Naive thymus-derived CD8-positive, alpha-beta T cell (primary cell): ENCODE measurements at regions not wholly inside any gene's neighbourhood (a gene's known extent, or its start where the extent isn't known, plus 50 kb on each side); places are given as distances from the start of the nearest gene placed in this dataset.

Experiments
- ATAC-seq, 2 donors: fragments of 150-1000 bp; cut with Tn5 transposase in 1 of 2; sonication (Bioruptor Pico), chemical (Tn5 transposase) in 1 of 2; 1 replicate in 1 of 2; 2 replicates in 1 of 2; pipeline ENCODE4 v1.10.0; 2021; ENCODE audit warnings: mild to moderate bottlenecking in 2 of 2, moderate library complexity in 2 of 2
- POLR2A ChIA-PET: fragments of 350-600 bp; sonication (Branson Sonifier 250); formaldehyde crosslinking; loops from one replicate; lab custom pipeline; 2021; ENCODE audit warnings: antibody characterized with exemption; lab: Charles Lee
- DNase-seq, 10 donors: peaks; one replicate each; pipeline versions ENCODE4 v3.0.0 to v3.0.0-alpha.2; 2020 to 2022
- H3K27ac Mint-ChIP-seq, 10 donors: one replicate each; pipeline ENCODE4 v1.8.0; 2020 to 2022; ENCODE audit warnings: mild to moderate bottlenecking in 10 of 10, mixed read lengths in 10 of 10, moderate library complexity in 4 of 10, inconsistent platforms in 1 of 10
- H3K27me3 Mint-ChIP-seq, 5 donors: one replicate each; pipeline ENCODE4 v1.8.0; 2021 to 2022; ENCODE audit warnings: mixed read lengths in 5 of 5
- H3K36me3 Mint-ChIP-seq, 3 donors: one replicate each; pipeline ENCODE4 v1.8.0; 2020 to 2022; ENCODE audit warnings: mixed read lengths in 3 of 3, mild to moderate bottlenecking in 2 of 3, inconsistent platforms in 1 of 3
- H3K4me1 Mint-ChIP-seq, 4 donors: one replicate each; pipeline ENCODE4 v1.8.0; 2021 to 2022; ENCODE audit warnings: mixed read lengths in 4 of 4
- H3K4me3 Mint-ChIP-seq, 10 donors: one replicate each; pipeline ENCODE4 v1.8.0; 2020 to 2022; ENCODE audit warnings: mild to moderate bottlenecking in 10 of 10, mixed read lengths in 10 of 10, moderate library complexity in 6 of 10, inconsistent platforms in 1 of 10
- H3K9me3 Mint-ChIP-seq, 9 donors: one replicate each; pipeline ENCODE4 v1.8.0; 2020 to 2022; ENCODE audit warnings: mixed read lengths in 9 of 9, mild to moderate bottlenecking in 3 of 9, inconsistent platforms in 1 of 9, moderate library complexity in 1 of 9

DNA sequence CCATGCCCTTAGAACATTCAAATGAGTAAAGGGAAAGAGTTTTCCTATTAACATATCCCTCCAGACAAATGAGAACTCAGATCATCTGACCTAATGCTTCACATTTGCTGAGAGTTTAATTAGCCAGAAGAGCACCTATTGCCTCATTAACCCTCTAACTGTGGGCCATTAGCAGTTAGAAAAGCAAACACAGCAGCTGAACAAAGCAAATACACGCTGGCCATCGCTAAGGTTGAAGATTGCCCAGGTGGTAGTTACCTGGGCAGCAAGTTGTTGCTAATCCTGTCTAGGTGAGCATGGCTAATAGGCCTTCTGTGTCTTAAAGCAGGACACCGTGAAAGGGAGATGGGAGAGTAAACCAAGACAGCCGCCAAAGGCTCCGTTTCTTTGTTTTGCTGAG is 49.9 kb upstream of the UCN3 start:
- no peak for DNase-seq
- H3K4me1 Mint-ChIP-seq: peaks cover 20 to 43% (median 37%) of the 10 kb centered on the region in 4 donors
- H3K27ac Mint-ChIP-seq: peak overlapping the region in 1 of 10 donors; percentile 19
- no peak overlapping the region for H3K4me3 Mint-ChIP-seq
- H3K27me3 Mint-ChIP-seq: peaks cover 0 to 3% (median 0%) of the 10 kb centered on the region in 5 donors
- no peak for ATAC-seq
- POLR2A ChIA-PET: interaction anchor here (0.7 kb wide), 1 partner anchor 23 kb away, joined by 3 read pairs; no protein-coding TSS in a partner anchor
- H3K9me3 Mint-ChIP-seq: peaks cover 0 to 2% (median 0%) of the 10 kb centered on the region in 9 donors
- no peaks in the 10 kb centered on the region for H3K36me3 Mint-ChIP-seq
